ENCODE measurements at regions not wholly inside any gene's neighbourhood (a gene's known extent, or its start where the extent isn't known, plus 50 kb on each side); places are given as distances from the start of the nearest gene placed in this dataset.
"Not testable (repeated sequence)": the region's sequence is repeated elsewhere in the genome, so short reads cannot be mapped to it uniquely, and the experiment has no call there.

GRCh38 chr3:127520993-127521392 is 69.5 kb downstream of the TPRA1 start:
- no peak for DNase-seq (ENCODE audit: low read depth, low spot score)

GRCh38 chr3:127518456-127519081 is 72.0 kb downstream of the TPRA1 start:
- no peak for DNase-seq (ENCODE audit: low read depth, low spot score)

- DNase-seq (ENCODE audit: low read depth, low spot score): no peak
Observed at GRCh38 chr3:127512256-127512655, 78.3 kb downstream of the TPRA1 start.

GRCh38 chr3:127501177-127501576 is 89.4 kb downstream of the TPRA1 start:
- DNase-seq (ENCODE audit: low read depth, low spot score): no peak

GRCh38 chr3:127497676-127498075 is 92.9 kb downstream of the TPRA1 start:
- no peak for DNase-seq (ENCODE audit: low read depth, low spot score)

GRCh38 chr3:127497166-127497565 is 93.4 kb downstream of the TPRA1 start:
- DNase-seq (ENCODE audit: low read depth, low spot score): no peak

GRCh38 chr3:127495821-127496655 is 94.5 kb downstream of the TPRA1 start:
- DNase-seq (ENCODE audit: low read depth, low spot score): no peak

- peak; percentile 54 for DNase-seq (ENCODE audit: low read depth, low spot score)
Observed at GRCh38 chr3:127493924-127494646, 96.4 kb downstream of the TPRA1 start.

- DNase-seq (ENCODE audit: low read depth, low spot score): no peak
Observed at GRCh38 chr3:127492426-127492825, 98.1 kb downstream of the TPRA1 start.

GRCh38 chr3:127491909-127492308 is 98.6 kb downstream of the TPRA1 start:
- DNase-seq (ENCODE audit: low read depth, low spot score): no peak

GRCh38 chr3:127491323-127491722 is 99.2 kb downstream of the TPRA1 start:
- no peak for DNase-seq (ENCODE audit: low read depth, low spot score)

GRCh38 chr3:127491024-127491305 is 99.6 kb downstream of the TPRA1 start:
- not testable (repeated sequence) for DNase-seq (ENCODE audit: low read depth, low spot score)

GRCh38 chr3:127490271-127491023 is 100.1 kb downstream of the TPRA1 start:
- DNase-seq (ENCODE audit: low read depth, low spot score): no peak

- DNase-seq (ENCODE audit: low read depth, low spot score): no peak
Observed at GRCh38 chr3:127489357-127489756, 101.2 kb downstream of the TPRA1 start.

GRCh38 chr3:127488740-127489139 is 101.8 kb downstream of the TPRA1 start:
- no peak for DNase-seq (ENCODE audit: low read depth, low spot score)

GRCh38 chr3:127488141-127488672 is 102.3 kb downstream of the TPRA1 start:
- no peak for DNase-seq (ENCODE audit: low read depth, low spot score)

GRCh38 chr3:127487196-127487595 is 103.3 kb downstream of the TPRA1 start:
- no peak for DNase-seq (ENCODE audit: low read depth, low spot score)

GRCh38 chr3:127486321-127486944 is 104.1 kb downstream of the TPRA1 start:
- DNase-seq (ENCODE audit: low read depth, low spot score): no peak

- no peak for DNase-seq (ENCODE audit: low read depth, low spot score)
Observed at GRCh38 chr3:127485396-127486170, 105.0 kb downstream of the TPRA1 start.

- DNase-seq (ENCODE audit: low read depth, low spot score): no peak
Observed at GRCh38 chr3:127484601-127485388, 105.7 kb downstream of the TPRA1 start.
